Neural cell (in vitro differentiated cells): ENCODE measurements at regions not wholly inside any gene's neighbourhood (a gene's known extent, or its start where the extent isn't known, plus 50 kb on each side); places are given as distances from the start of the nearest gene placed in this dataset.

Source experiments
- CTCF ChIP-seq: fragments of 450-650 bp; IDR thresholded peaks from 2 replicates; pipeline ENCODE4 v1.5.1; 2014; ENCODE audit warnings: antibody characterized with exemption, mild to moderate bottlenecking, moderate library complexity; ENCODE audit not compliant: poor library complexity, severe bottlenecking
- EP300 ChIP-seq: fragments of 450-650 bp; conservative IDR thresholded peaks from 2 replicates; pipeline ENCODE4 v1.6.1; 2014; ENCODE audit warnings: antibody characterized with exemption, mild to moderate bottlenecking, moderate library complexity; ENCODE audit not compliant: poor library complexity, severe bottlenecking
- EZH2 ChIP-seq: fragments of 200-600, 300-800 bp; shearing (Covaris generic), sonication (generic); IDR thresholded peaks from 2 replicates; pipeline ENCODE4 v1.6.1; 2014; ENCODE audit warnings: antibody characterized with exemption, low read length, borderline replicate concordance, mild to moderate bottlenecking; ENCODE audit not compliant: insufficient read depth, poor library complexity, severe bottlenecking
- MXI1 ChIP-seq: fragments of 450-650 bp; conservative IDR thresholded peaks from 2 replicates; pipeline ENCODE4 v1.6.1; 2014; ENCODE audit warnings: antibody characterized with exemption, mild to moderate bottlenecking; ENCODE audit not compliant: poor library complexity, severe bottlenecking
- POLR2AphosphoS5 ChIP-seq: IDR thresholded peaks from 2 replicates; pipeline ENCODE4 v1.6.1; 2012
- RAD21 ChIP-seq: fragments of 450-650 bp; conservative IDR thresholded peaks from 2 replicates; pipeline ENCODE4 v1.6.1; 2014; ENCODE audit warnings: antibody characterized with exemption, mild to moderate bottlenecking, moderate library complexity
- REST ChIP-seq: IDR thresholded peaks from 2 replicates; pipeline ENCODE4 v1.6.1; 2012; ENCODE audit warnings: borderline replicate concordance
- SMC3 ChIP-seq: fragments of 450-650 bp; conservative IDR thresholded peaks from 2 replicates; pipeline ENCODE4 v1.6.1; 2014; ENCODE audit warnings: antibody characterized with exemption, mild to moderate bottlenecking, moderate library complexity; ENCODE audit not compliant: poor library complexity
- TAF1 ChIP-seq: IDR thresholded peaks from 2 replicates; pipeline ENCODE4 v1.6.1; 2012; ENCODE audit warnings: low read depth

DNA sequence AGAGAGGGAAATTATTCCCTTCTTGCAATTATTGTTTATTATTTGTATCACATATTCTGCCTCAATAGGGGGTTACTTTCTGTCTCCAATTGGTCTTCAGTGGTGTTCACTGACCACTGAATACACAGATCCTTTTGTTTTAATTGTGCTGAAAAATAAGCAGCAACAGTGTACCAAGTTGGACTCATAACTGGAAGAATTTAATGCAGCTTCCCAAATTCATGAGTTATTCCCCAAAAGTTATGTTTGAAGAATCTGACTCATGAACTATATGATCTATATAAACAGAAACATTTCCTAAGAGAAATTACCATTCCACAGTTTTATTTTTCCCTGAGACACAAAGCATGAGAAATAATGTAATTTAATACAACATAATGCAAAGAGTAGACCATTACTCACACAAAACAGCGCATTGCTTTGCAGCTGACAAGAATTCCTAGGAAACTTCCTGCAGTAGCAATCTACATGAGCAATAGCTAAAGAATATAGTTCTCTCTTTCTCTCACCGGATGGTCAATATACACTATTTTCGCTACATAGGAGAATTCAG, 479.2 kb downstream of the HTR7 start:
- TF ChIP-seq CTCF: no peak
- TF ChIP-seq EP300: no peak
- TF ChIP-seq POLR2AphosphoS5: no peak
- TF ChIP-seq REST: no peak
- TF ChIP-seq RAD21: no peak
- no peak for TF ChIP-seq TAF1
- no peak for TF ChIP-seq EZH2
- no peak for TF ChIP-seq MXI1
- TF ChIP-seq SMC3: no peak
